Right cardiac atrium (tissue), 5 donors: ENCODE measurements at regions not wholly inside any gene's neighbourhood (a gene's known extent, or its start where the extent isn't known, plus 50 kb on each side); places are given as distances from the start of the nearest gene placed in this dataset.
"Not testable (repeated sequence)": the region's sequence is repeated elsewhere in the genome, so short reads cannot be mapped to it uniquely, and the experiment has no call there.

ENCODE experiments used
- ATAC-seq, 2 donors: fragments of 200-7000 bp; cut with Tn5 transposase; one replicate each; pipeline versions ENCODE4 v1.8.0 to v1.9.1; 2020; ENCODE audit warnings: moderate library complexity in 2 of 2, mild to moderate bottlenecking in 1 of 2
- DNase-seq, 3 donors: peaks; one replicate each; pipeline ENCODE4 v3.0.0-alpha.2; 2020
- H3K27ac ChIP-seq: one replicate; pipeline ENCODE4 v1.5.1; 2013; ENCODE audit warnings: mild to moderate bottlenecking, low read length, control low read depth, moderate library complexity
- H3K27me3 ChIP-seq: one replicate; pipeline ENCODE4 v1.6.1; 2013; ENCODE audit not compliant: control insufficient read depth, insufficient read depth
- H3K4me1 ChIP-seq: one replicate; pipeline ENCODE4 v1.6.1; 2013; ENCODE audit warnings: low read length; ENCODE audit not compliant: control insufficient read depth, insufficient read depth
- H3K4me3 ChIP-seq: one replicate; pipeline ENCODE4 v1.5.1; 2013; ENCODE audit warnings: low read length, control low read depth
- H3K9me3 ChIP-seq: one replicate; pipeline ENCODE4 v1.6.1; 2013; ENCODE audit warnings: low read length; ENCODE audit not compliant: control insufficient read depth
- WGBS: extraction: QIAGEN DNeasy Blood & Tissue Kit; methylation state at CpG from one replicate; pipeline ENCODE4 v1.1.7; 2013; 5-methylcytosine and 5-hydroxymethylcytosine counted together
- intact Hi-C, 4 donors: fragments of 100-400 bp; cut with DNase I; formaldehyde crosslinking; loops; one replicate each; pipeline versions ENCODE4 v1.11.0 to v1.14.0; 2022 to 2023
- donor health status: healthy with polysubstance abuse.
- donor health status: DM: no; HTN: yes; CAD: no.
- donor health status: DM: no; HTN: no; CAD: no.
- donor health status: DM: no; HTN: yes; CAD: no; lungs with severe emphysema.
- donor health status: DM: yes; HTN: yes; CAD: no.

DNA sequence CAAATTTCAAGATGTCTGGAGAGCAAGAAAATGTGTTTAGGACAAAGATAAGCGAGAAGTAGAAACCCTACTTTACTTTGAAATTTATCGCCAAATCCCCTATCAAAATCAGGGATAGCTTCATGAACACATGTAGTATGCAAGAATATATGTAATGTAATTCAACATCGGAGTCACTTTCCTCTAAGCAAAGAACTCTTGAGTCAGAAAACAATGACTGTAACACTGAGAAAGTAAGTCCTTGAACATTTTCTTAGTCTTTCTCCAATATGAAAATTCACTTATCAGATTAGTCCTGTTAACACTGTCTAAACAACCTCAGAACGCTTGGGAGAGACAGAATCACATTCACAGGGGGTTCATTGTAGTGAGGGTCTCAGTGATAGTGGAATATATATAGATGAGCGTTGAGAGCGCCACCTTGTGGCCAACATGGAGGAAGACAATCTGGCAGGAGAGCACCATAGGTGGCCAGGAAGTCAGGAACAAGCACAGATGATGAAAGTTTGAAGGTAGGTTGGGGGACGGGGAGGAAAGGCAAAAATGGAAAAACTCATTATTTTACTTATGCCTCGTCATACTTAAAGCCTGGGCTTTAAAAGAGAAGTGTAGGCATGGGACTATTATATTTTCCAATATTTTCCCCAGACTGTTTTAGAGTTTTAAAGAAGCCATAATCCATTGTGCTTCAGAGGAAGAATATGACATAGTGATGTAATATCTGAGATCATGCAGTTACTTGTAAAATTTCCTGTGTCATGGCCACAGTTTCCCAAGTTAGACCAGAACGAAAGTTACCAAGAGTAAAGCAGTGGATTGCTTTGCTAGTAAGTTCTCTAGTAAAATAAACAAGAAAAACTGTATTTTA is 115.5 kb upstream of the GNAI1 start:
- DNase-seq: peak; percentile 24 to 40 (median 31)
- no peaks in the 10 kb centered on the region for H3K9me3 ChIP-seq
- intact Hi-C loops: loop anchor here in 1 of 4 donors (10.0 kb wide), 1 partner anchor 744 kb away; no protein-coding TSS in a partner anchor

DNA sequence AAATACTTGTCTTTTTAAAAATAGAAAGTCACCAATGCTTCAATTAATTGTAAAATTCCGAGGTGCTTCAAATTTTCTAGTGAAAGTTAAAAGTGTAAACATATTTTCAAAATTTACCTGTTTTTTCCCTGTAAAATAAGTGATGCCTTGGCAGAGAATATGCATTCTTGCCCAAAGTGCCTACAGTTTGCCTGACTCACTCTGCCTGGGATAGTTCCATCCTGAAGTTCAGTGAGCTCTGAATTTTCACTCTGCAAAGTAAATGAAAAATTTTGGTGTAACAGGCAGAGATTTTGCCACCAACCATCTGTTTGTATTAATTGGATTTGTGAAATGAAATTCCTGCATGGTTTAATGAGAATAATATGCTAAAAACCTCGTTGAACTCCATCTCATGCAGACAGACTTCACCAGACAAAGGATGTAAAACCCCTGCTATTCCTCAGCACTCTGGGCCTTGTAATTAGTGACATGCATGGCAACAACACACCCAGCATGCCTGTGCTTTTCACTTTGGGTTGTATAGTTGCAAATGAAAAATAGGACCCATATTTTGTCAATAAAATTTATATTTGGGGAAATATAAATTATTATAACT is 117.4 kb upstream of the GNAI1 start:
- DNase-seq (no peak), ATAC-seq (no peak)
- H3K27ac ChIP-seq: no peak overlapping the region
- intact Hi-C loops: loop anchor here in 1 of 4 donors (10.0 kb wide), 1 partner anchor 742 kb away; no protein-coding TSS in a partner anchor
- H3K4me1 ChIP-seq: no peaks in the 10 kb centered on the region
- no peak overlapping the region for H3K4me3 ChIP-seq
- 70% methylated on average over 2 of the region's 2 CpGs for WGBS
- no peaks in the 10 kb centered on the region for H3K27me3 ChIP-seq
- no peaks in the 10 kb centered on the region for H3K9me3 ChIP-seq

More for the DNA sequence above, 115.5 kb upstream of the GNAI1 start:
- H3K4me1 ChIP-seq: no peaks in the 10 kb centered on the region
- H3K27ac ChIP-seq: no peak overlapping the region
- WGBS: 32% methylated on average over 9 of the region's 9 CpGs
- ATAC-seq: peak; percentile 52 to 61
- no peaks in the 10 kb centered on the region for H3K27me3 ChIP-seq
- H3K4me3 ChIP-seq: no peak overlapping the region

DNA sequence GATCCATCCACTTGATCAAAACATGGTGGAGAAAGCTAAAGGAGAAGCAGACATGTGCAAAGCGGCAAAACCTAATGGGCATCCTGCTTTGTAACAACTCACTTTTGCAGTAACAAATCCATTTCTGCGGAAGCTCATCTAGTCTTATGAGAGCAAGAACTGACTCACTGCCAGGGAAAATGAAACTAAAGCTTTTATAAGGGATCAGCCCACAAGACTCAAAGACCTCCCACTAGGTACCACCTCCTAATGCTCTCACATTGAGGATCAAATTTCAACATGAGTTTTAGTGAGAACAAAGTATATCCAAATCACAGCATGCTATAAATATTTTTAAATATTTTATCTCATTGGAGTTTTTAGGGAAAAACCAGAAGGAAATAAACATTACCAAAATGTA is 120.1 kb upstream of the GNAI1 start:
- no peaks in the 10 kb centered on the region for H3K27me3 ChIP-seq
- no peaks in the 10 kb centered on the region for H3K4me1 ChIP-seq
- no peak overlapping the region for H3K27ac ChIP-seq
- H3K4me3 ChIP-seq: no peak overlapping the region
- ATAC-seq (no peak), DNase-seq (no peak)
- no peaks in the 10 kb centered on the region for H3K9me3 ChIP-seq
- intact Hi-C loops: loop anchor here in 1 of 4 donors (10.0 kb wide), 1 partner anchor 740 kb away; no protein-coding TSS in a partner anchor
- 90% methylated on average over 2 of the region's 2 CpGs for WGBS

DNA sequence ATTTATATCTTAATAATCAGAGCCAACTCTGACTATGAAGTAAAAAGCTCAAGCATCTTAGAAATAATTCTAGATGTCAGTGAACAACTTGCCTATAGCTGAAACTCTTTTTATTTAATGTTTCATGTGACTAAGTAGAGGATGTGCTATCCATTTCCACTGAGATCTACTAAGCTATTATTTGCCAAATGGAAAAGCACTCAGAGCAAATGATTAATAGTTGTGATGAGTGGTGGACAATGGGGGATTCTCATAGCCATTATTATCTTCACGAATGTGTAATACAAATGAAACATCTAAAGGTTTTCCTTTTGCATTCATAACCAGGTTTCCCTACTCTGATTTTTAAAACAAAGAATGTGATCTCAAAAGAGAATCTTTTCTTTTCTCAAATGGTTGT is 126.6 kb upstream of the GNAI1 start:
- ATAC-seq (no peak), DNase-seq (no peak)
- Histone ChIP-seq H3K27ac (no peak overlapping the region), H3K27me3 (no peaks in the 10 kb centered on the region), H3K9me3 (no peaks in the 10 kb centered on the region), H3K4me3 (no peak overlapping the region), H3K4me1 (no peaks in the 10 kb centered on the region)
- intact Hi-C loops: no loop called here
- WGBS: 55% methylated on average over 1 of the region's 1 CpG

DNA sequence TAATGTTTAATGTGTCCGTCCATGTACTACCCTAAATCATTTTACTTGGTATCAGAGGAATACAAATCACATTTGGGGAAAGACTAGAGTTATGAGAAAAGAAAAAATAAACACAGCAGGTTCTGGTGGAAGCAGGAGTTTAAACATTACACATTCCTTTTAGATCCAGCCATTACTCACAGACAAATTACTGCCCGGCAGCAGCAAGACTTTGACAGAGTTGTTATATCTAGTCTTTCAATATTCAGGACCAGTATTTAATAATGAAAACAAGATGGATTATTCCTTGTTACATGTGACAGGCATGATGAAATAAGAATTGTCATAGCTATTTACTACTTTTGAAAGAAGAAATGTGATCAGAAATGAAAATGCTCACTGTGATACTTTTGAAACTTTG is 131.8 kb upstream of the GNAI1 start:
- no peaks in the 10 kb centered on the region for H3K4me1 ChIP-seq
- intact Hi-C loops: no loop called here
- no peaks in the 10 kb centered on the region for H3K27me3 ChIP-seq
- DNase-seq (no peak), ATAC-seq (no peak)
- H3K27ac ChIP-seq: no peak overlapping the region
- WGBS: 73% methylated on average over 2 of the region's 2 CpGs
- no peaks in the 10 kb centered on the region for H3K9me3 ChIP-seq
- no peak overlapping the region for H3K4me3 ChIP-seq

DNA sequence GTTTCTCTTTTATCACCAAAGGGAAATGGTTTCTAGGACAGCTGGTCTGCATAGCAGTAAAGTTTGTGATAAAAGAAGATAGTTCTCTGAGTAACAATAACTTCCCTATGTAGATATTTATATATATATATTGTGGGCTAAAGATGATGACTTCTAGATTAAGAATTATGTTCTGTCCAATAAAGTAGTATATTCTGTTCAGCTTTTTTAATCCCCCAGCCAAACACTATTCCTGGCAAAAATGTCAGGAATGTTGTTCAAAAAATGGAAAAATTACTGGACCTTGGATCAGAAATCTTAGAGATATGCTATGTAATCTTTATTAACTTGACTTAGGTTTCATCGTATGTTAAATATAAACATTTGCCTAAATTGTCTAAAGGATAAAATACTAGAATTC is 136.3 kb upstream of the GNAI1 start:
- intact Hi-C loops: no loop called here
- Histone ChIP-seq H3K4me3 (no peak overlapping the region), H3K27ac (no peak overlapping the region), H3K4me1 (no peaks in the 10 kb centered on the region), H3K27me3 (no peaks in the 10 kb centered on the region), H3K9me3 (no peaks in the 10 kb centered on the region)
- 46% methylated on average over 1 of the region's 1 CpG for WGBS
- DNase-seq (no peak), ATAC-seq (no peak)

DNA sequence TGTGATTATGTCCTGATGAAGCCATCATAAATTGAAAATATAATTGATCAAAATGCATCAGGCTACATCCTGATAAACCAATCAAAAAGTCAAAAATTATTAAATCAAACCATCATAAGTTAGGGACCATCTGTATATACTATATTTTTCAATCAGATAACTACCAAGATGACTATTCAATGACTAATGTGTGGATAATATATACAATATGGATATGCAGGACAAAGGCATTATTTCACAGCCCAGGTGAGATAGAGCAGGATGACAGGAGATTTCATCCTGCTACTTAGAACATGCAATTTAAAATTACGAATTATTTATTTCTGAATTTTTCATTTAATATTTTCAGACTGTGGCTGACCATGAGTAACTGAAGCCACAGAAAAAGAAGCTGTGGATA is 137.3 kb upstream of the GNAI1 start:
- Histone ChIP-seq H3K4me1 (no peaks in the 10 kb centered on the region), H3K9me3 (no peaks in the 10 kb centered on the region), H3K27me3 (no peaks in the 10 kb centered on the region), H3K27ac (no peak overlapping the region), H3K4me3 (no peak overlapping the region)
- WGBS: 89% methylated on average over 1 of the region's 1 CpG
- ATAC-seq (no peak), DNase-seq (no peak)
- intact Hi-C loops: no loop called here

DNA sequence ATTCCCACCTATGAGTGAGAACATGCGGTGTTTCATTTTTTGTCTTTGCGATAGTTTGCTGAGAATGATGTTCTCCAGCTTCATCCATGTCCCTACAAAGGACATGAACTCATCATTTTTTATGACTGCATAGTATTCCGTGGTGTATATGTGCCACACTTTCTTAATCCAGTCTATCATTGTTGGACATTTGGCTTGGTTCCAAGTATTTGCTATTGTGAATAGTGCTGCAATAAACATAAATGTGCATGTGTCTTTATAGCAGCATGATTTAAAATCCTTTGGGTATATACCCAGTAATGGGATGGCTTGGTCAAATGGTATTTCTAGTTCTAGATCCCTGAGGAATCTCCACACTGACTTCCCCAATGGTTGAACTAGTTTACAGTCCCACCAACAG is 138.9 kb upstream of the GNAI1 start:
- H3K27ac ChIP-seq, H3K4me1 ChIP-seq, H3K4me3 ChIP-seq, intact Hi-C loops, H3K9me3 ChIP-seq, ATAC-seq, H3K27me3 ChIP-seq, DNase-seq: not testable (repeated sequence)
- 92% methylated on average over 3 of the region's 3 CpGs for WGBS

DNA sequence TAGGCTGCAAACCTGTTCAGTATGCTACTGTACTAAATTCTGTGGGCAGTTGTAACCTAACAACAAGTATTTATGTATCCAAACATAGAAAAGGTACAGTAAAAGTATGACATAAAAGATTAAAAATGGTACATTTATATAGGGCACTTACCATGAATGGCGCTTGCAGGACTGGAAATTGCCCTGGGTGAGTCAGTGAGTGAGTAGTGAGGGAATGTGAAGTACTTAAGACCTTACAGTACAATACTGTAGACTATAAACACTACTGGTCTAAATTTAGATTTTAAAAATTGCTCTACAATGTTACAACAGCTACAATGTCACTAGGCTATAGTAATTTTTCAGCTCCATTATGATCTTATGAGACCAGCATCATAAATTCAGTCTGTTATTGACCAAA is 146.0 kb upstream of the GNAI1 start:
- Histone ChIP-seq H3K4me1 (no peaks in the 10 kb centered on the region), H3K9me3 (no peaks in the 10 kb centered on the region), H3K4me3 (no peak overlapping the region), H3K27ac (no peak overlapping the region), H3K27me3 (no peaks in the 10 kb centered on the region)
- DNase-seq: no peak
- ATAC-seq: no peak
- intact Hi-C loops: no loop called here
- 78% methylated on average over 1 of the region's 1 CpG for WGBS

DNA sequence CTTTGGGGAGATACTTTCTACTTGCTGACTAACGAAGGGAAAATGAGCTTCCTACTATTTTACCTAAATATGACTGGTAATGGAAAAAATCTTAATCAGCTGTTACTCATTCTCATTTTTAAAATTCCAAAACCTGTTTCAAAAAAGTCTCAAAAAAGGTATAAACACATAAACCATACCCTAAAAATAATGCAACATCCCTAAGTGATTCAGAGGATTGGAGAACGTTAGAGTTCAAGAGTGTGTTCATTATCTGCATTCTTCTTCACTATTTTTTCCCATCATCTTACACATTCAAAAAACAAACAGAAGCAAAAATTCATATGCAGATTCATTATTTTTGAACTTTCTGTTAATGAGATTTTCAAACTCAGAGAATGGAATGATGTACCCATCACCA is 150.4 kb upstream of the GNAI1 start:
- ATAC-seq (no peak), DNase-seq (no peak)
- Histone ChIP-seq H3K27me3 (no peaks in the 10 kb centered on the region), H3K4me1 (no peaks in the 10 kb centered on the region), H3K4me3 (no peak overlapping the region), H3K9me3 (no peaks in the 10 kb centered on the region), H3K27ac (no peak overlapping the region)
- WGBS: 57% methylated on average over 2 of the region's 2 CpGs
- intact Hi-C loops: no loop called here

DNA sequence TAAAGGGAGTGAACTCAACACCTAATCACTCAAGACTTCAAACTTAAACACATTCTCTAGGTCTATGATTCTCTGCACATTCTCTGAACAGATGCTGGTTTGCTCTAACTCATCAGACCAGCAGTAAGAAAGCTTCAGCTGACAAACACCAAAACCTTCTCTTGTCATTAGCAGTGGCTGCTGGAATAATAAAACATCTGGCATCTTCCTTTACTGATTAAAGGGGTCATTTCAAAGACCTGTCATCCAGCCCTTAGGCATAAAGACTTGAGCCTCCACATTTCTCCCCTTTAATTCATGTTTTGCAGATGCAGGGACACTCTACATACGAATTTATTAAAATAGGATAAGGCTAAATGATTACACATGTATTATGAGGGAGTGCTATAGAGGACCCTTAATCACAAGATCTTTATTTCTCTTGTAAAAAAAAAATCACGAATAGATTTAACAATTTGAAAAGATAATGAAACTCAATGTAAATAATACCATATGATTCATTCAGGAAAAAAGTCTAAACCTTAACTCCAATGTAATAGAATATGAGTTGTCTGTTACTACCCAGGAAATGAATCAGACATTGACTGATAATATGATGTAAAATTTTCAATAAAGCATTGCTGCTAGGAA is 152.4 kb upstream of the GNAI1 start:
- ATAC-seq: no peak
- no peaks in the 10 kb centered on the region for H3K9me3 ChIP-seq
- intact Hi-C loops: no loop called here
- 47% methylated on average over 2 of the region's 2 CpGs for WGBS
- no peaks in the 10 kb centered on the region for H3K4me1 ChIP-seq
- no peak overlapping the region for H3K27ac ChIP-seq
- no peak for DNase-seq
- H3K27me3 ChIP-seq: no peaks in the 10 kb centered on the region
- no peak overlapping the region for H3K4me3 ChIP-seq
